GM23338 (cell line): ENCODE measurements at regions not wholly inside any gene's neighbourhood (a gene's known extent, or its start where the extent isn't known, plus 50 kb on each side); places are given as distances from the start of the nearest gene placed in this dataset.
A peak's percentile ranks its signal among the peaks of the same experiment; 100 is the strongest.

ENCODE experiments used
- ATAC-seq: fragments of 200-7000 bp; cut with Tn5 transposase; 3 replicates; pipeline ENCODE4 v1.9.1; 2020
- DNase-seq: peaks from one replicate; pipeline ENCODE4 v3.0.0-alpha.2; 2015; ENCODE audit warnings: low spot score
- H2AFZ ChIP-seq: fragments of 200-600 bp; sonication (generic); 2 replicates; pipeline ENCODE4 v1.8.0; 2016; ENCODE audit warnings: antibody characterized with exemption, mild to moderate bottlenecking, moderate library complexity
- H3F3A ChIP-seq: fragments of 200-600 bp; sonication (generic); replicated peaks from 2 replicates; pipeline ENCODE4 v1.8.0; 2017; ENCODE audit warnings: antibody characterized with exemption, mixed run types, low read depth
- H3K27ac ChIP-seq: fragments of 200-600 bp; sonication (generic); 2 replicates; pipeline ENCODE4 v1.6.1; 2016; ENCODE audit warnings: low read depth
- H3K27me3 ChIP-seq: fragments of 200-600 bp; sonication (generic); 2 replicates; pipeline ENCODE4 v1.8.0; 2016; ENCODE audit warnings: mild to moderate bottlenecking, mixed run types, moderate library complexity; ENCODE audit not compliant: insufficient read depth
- H3K36me3 ChIP-seq: fragments of 200-600 bp; sonication (generic); 2 replicates; pipeline ENCODE4 v1.8.0; 2016; ENCODE audit warnings: mild to moderate bottlenecking; ENCODE audit not compliant: insufficient read depth
- H3K4me1 ChIP-seq: fragments of 200-600 bp; sonication (generic); 2 replicates; pipeline ENCODE4 v1.8.0; 2016; ENCODE audit warnings: mild to moderate bottlenecking, moderate library complexity; ENCODE audit not compliant: insufficient read depth
- H3K4me2 ChIP-seq: fragments of 200-600 bp; sonication (generic); 2 replicates; pipeline ENCODE4 v1.7.1; 2017; ENCODE audit warnings: mixed run types
- H3K4me3 ChIP-seq: fragments of 200-600 bp; sonication (generic); 2 replicates; pipeline ENCODE4 v1.6.1; 2016; ENCODE audit warnings: mixed run types
- H3K79me2 ChIP-seq: fragments of 200-600 bp; sonication (generic); replicated peaks from 2 replicates; pipeline ENCODE4 v1.8.0; 2017; ENCODE audit warnings: mild to moderate bottlenecking; ENCODE audit not compliant: insufficient read depth
- H3K9me2 ChIP-seq: fragments of 200-600 bp; sonication (generic); 2 replicates; pipeline ENCODE4 v1.8.0; 2017; ENCODE audit not compliant: insufficient read depth
- H4K20me1 ChIP-seq: fragments of 200-600 bp; sonication (generic); replicated peaks from 2 replicates; pipeline ENCODE4 v1.8.0; 2017; ENCODE audit warnings: mild to moderate bottlenecking; ENCODE audit not compliant: insufficient read depth
- H3K27ac Mint-ChIP-seq: 2 replicates; pipeline ENCODE4 v1.8.0; 2020; ENCODE audit warnings: inconsistent platforms, mild to moderate bottlenecking, moderate library complexity, mixed read lengths
- H3K27me3 Mint-ChIP-seq: 3 replicates; pipeline ENCODE4 v1.8.0; 2022; ENCODE audit warnings: low read depth, mild to moderate bottlenecking, moderate library complexity, mixed read lengths, inconsistent platforms; ENCODE audit not compliant: insufficient read depth, poor library complexity
- H3K36me3 Mint-ChIP-seq: 3 replicates; pipeline ENCODE4 v1.8.0; 2021; ENCODE audit warnings: low read depth, mild to moderate bottlenecking, inconsistent platforms, moderate library complexity, mixed read lengths
- H3K4me1 Mint-ChIP-seq: 3 replicates; pipeline ENCODE4 v1.8.0; 2020; ENCODE audit warnings: mild to moderate bottlenecking, inconsistent platforms, mixed read lengths
- H3K4me3 Mint-ChIP-seq: 3 replicates; pipeline ENCODE4 v1.8.0; 2021; ENCODE audit warnings: moderate library complexity, mild to moderate bottlenecking, inconsistent platforms, mixed read lengths
- H3K9me3 Mint-ChIP-seq: 3 replicates; pipeline ENCODE4 v1.8.0; 2020; ENCODE audit warnings: moderate library complexity, mild to moderate bottlenecking, inconsistent platforms, mixed read lengths
- EZH2 ChIP-seq: fragments of 200-600 bp; sonication (generic); IDR thresholded peaks from one replicate; pipeline ENCODE4 v1.8.0; 2017; ENCODE audit warnings: antibody characterized with exemption, mild to moderate bottlenecking, low read depth; ENCODE audit not compliant: unreplicated experiment
- EZH2phosphoT487 ChIP-seq: fragments of 200-600 bp; sonication (generic); IDR thresholded peaks from one replicate; pipeline ENCODE4 v1.8.1; 2018; ENCODE audit warnings: antibody characterized with exemption; ENCODE audit not compliant: unreplicated experiment
- JUNB ChIP-seq: IDR thresholded peaks from one replicate; pipeline ENCODE4 v1.6.1; 2016; ENCODE audit warnings: antibody characterized with exemption; ENCODE audit not compliant: unreplicated experiment
- POLR2AphosphoS5 ChIP-seq: IDR thresholded peaks from 2 replicates; pipeline ENCODE4 v1.6.1; 2016; ENCODE audit warnings: antibody characterized with exemption, low read depth
- REST ChIP-seq: IDR thresholded peaks from one replicate; pipeline ENCODE4 v1.6.1; 2018; ENCODE audit warnings: antibody characterized with exemption; ENCODE audit not compliant: unreplicated experiment
- ZNF114 ChIP-seq: fragments of 250-450 bp; sonication (Bioruptor Pico); IDR thresholded peaks from 2 replicates; pipeline ENCODE4 v1.5.0; 2020; ENCODE audit warnings: mild to moderate bottlenecking, moderate library complexity
- ZNF462 ChIP-seq: fragments of 250-450 bp; sonication (Bioruptor Pico); IDR thresholded peaks from 2 replicates; pipeline ENCODE4 v1.5.0; 2020; ENCODE audit warnings: mild to moderate bottlenecking, moderate library complexity
- TF ChIP-seq, protein P1 (sequence below), 2 experiments: fragments of 200-600 bp in 1 of 2; sonication (generic) in 1 of 2; conservative IDR thresholded peaks; 2 replicates each; pipeline versions ENCODE4 v1.5.1 to v1.6.1; 2016 to 2017; ENCODE audit warnings: antibody characterized with exemption in 2 of 2, low read depth in 2 of 2, mild to moderate bottlenecking in 2 of 2, moderate library complexity in 1 of 2

DNA sequence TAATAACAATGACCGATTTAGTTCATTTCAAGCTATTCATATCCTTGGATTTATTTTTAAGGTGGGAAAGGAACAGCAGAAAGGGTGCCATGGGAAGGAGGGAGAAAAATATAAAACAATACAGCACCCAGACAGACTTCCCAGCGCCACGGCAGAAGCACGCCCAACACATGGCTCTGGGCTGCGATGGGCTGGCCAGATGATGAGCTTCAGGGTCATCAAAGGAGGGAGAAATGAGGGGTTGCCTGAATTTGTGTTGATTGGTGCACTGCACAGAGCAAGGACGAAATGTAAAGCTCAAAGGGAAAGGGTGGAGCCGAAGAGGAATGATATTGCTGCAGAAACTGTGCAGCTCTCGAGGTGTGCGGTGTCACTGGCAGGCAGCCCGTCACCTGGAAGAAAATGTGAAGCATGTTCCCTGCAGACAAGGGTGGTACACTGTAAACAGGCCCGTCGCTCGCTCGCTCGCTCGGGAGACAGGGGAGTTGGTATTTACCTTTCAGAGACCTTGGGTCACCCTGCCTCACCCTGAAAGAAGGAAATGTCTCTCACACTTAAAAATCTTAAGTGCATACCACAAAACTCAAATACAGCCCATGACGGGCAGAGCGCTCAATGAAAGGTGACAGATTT is 195.5 kb upstream of the CTAGE1 start:
- no peaks in the 10 kb centered on the region for H3K9me3 Mint-ChIP-seq
- H3K9me2 ChIP-seq: 0 out of 2 replicates have a peak, but pooled peaks cover under 1% of the 10 kb centered on the region
- DNase-seq: no peak
- no peak overlapping the region for H3K27ac ChIP-seq
- H3K4me3 ChIP-seq: no peak overlapping the region
- TF ChIP-seq, protein P1, sequence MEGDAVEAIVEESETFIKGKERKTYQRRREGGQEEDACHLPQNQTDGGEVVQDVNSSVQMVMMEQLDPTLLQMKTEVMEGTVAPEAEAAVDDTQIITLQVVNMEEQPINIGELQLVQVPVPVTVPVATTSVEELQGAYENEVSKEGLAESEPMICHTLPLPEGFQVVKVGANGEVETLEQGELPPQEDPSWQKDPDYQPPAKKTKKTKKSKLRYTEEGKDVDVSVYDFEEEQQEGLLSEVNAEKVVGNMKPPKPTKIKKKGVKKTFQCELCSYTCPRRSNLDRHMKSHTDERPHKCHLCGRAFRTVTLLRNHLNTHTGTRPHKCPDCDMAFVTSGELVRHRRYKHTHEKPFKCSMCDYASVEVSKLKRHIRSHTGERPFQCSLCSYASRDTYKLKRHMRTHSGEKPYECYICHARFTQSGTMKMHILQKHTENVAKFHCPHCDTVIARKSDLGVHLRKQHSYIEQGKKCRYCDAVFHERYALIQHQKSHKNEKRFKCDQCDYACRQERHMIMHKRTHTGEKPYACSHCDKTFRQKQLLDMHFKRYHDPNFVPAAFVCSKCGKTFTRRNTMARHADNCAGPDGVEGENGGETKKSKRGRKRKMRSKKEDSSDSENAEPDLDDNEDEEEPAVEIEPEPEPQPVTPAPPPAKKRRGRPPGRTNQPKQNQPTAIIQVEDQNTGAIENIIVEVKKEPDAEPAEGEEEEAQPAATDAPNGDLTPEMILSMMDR (conservative IDR thresholded peaks at IDR 0.05; ENCODE audit: low read depth in 2 of 2): no peak
- no peak for TF ChIP-seq ZNF114 (CRISPR knock-in tag)
- no peak for TF ChIP-seq EZH2phosphoT487
- no peak for TF ChIP-seq ZNF462 (CRISPR knock-in tag)
- no peak for TF ChIP-seq JUNB
- TF ChIP-seq REST: no peak
- TF ChIP-seq EZH2: no peak
- TF ChIP-seq POLR2AphosphoS5: no peak
- peaks cover 4% of the 10 kb centered on the region; the same call in 1 of the 2 replicates for H3K4me1 ChIP-seq
- no peaks in the 10 kb centered on the region for H3F3A ChIP-seq
- H2AFZ ChIP-seq: peak overlapping the region; percentile 78; the same call in 1 of the 2 replicates
- H3K36me3 Mint-ChIP-seq: no peaks in the 10 kb centered on the region
- H3K27me3 ChIP-seq: no peaks in the 10 kb centered on the region
- no peak for ATAC-seq
- no peaks in the 10 kb centered on the region for H3K79me2 ChIP-seq
- H3K4me1 Mint-ChIP-seq: no peaks in the 10 kb centered on the region; the same call in 2 of the 3 replicates
- no peaks in the 10 kb centered on the region for H4K20me1 ChIP-seq
- no peak overlapping the region for H3K4me2 ChIP-seq
- no peaks in the 10 kb centered on the region for H3K27me3 Mint-ChIP-seq
- H3K36me3 ChIP-seq: no peaks in the 10 kb centered on the region
- no peak overlapping the region for H3K4me3 Mint-ChIP-seq
- no peak overlapping the region for H3K27ac Mint-ChIP-seq
